ENCODE measurements at regions not wholly inside any gene's neighbourhood (a gene's known extent, or its start where the extent isn't known, plus 50 kb on each side); places are given as distances from the start of the nearest gene placed in this dataset.

DNA sequence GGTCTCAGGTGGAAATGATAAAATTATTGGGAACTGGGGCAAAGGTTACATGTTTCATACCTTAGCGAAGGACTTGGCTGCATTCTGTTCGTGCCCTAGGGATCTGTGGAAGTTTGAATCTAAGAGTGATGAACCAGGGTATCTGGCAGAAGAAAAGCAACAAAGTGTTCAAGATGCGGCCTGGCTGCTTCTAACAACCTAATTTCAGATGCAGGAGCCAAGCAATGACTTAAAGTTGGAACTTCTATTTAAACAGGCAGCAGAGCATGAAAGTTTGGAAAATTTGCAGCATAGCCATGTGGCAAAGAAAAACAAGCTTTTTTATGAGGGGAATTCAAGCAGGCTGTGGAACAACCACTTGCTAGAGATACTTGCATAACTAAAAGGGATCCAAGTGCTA, 73.5 kb downstream of the CD24 start:
- Histone ChIP-seq H3K9ac (ENCODE audit: low read length) (no peak overlapping the region), H2BK15ac (replicated peaks; ENCODE audit: low read depth) (no peak overlapping the region), H3K4me3 (ENCODE audit: low read length) (no peak overlapping the region), H3K4me1 (ENCODE audit: control insufficient read depth, low read depth, low read length) (no peaks in the 10 kb centered on the region), H3K4ac (ENCODE audit: low read depth, low read length) (no peak overlapping the region), H3K27ac (ENCODE audit: low read depth, low read length) (no peak overlapping the region), H2BK5ac (ENCODE audit: low read length) (no peak overlapping the region), H3K27me3 (ENCODE audit: insufficient read depth, low read length, poor library complexity) (no peaks in the 10 kb centered on the region), H4K8ac (ENCODE audit: low read depth, low read length) (no peak overlapping the region), H4K5ac (ENCODE audit: low read length) (no peak overlapping the region), H3K36me3 (ENCODE audit: control insufficient read depth, insufficient read depth, low read length) (no peaks in the 10 kb centered on the region), H2AK5ac (ENCODE audit: low read length) (no peak overlapping the region), H2BK120ac (ENCODE audit: low read depth, low read length) (no peak overlapping the region), H3K79me2 (ENCODE audit: control insufficient read depth, insufficient read depth, low read length) (no peaks in the 10 kb centered on the region), H3K79me1 (ENCODE audit: low read length) (no peaks in the 10 kb centered on the region), H3K23ac (ENCODE audit: low read length) (no peak overlapping the region), H3K56ac (ENCODE audit: low read length) (no peak overlapping the region), H3K18ac (ENCODE audit: low read length) (no peak overlapping the region), H3K4me2 (ENCODE audit: low read length) (no peak overlapping the region)
- WGBS (ENCODE audit: extremely low coverage, insufficient coverage, low lambda C conversion rate) = no CpG with 5 or more reads among the region's 3 CpGs
- DNase-seq = peak; percentile 22

DNA sequence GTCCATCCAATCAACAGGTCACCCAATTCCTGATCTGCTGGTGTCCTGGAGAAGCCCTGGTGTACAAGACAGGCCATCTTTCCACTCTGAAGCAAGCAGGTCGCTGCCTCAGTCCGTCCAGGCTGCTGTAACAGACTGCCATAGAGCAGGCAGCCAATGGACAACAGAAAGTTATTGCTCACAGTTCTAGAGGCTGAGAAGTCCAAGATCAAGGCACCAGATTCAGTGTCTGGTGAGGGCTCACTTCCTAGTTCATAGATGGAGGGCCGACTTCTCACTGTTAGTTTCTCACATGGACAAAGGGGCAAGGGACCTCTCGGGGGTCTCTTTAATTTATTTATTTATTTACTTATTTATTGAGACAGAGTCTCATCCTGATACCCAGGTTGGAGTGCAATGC, 74.8 kb downstream of the CD24 start:
- Histone ChIP-seq H3K27me3 (ENCODE audit: insufficient read depth, low read length, poor library complexity) (no peaks in the 10 kb centered on the region), H3K18ac (ENCODE audit: low read length) (no peak overlapping the region)
- WGBS (ENCODE audit: extremely low coverage, insufficient coverage, low lambda C conversion rate) = no CpG with 5 or more reads among the region's 4 CpGs

GRCh38 chr6:106897580-106897979, 76.9 kb downstream of the CD24 start:
- DNase-seq = no peak
- Histone ChIP-seq H3K79me2 (ENCODE audit: control insufficient read depth, insufficient read depth, low read length) (no peaks in the 10 kb centered on the region), H3K4me2 (ENCODE audit: low read length) (no peak overlapping the region), H3K79me1 (ENCODE audit: low read length) (no peaks in the 10 kb centered on the region), H3K4me1 (ENCODE audit: control insufficient read depth, low read depth, low read length) (no peaks in the 10 kb centered on the region), H2AK5ac (ENCODE audit: low read length) (no peak overlapping the region), H3K27me3 (ENCODE audit: insufficient read depth, low read length, poor library complexity) (no peaks in the 10 kb centered on the region), H3K18ac (ENCODE audit: low read length) (no peak overlapping the region), H2BK15ac (replicated peaks; ENCODE audit: low read depth) (no peak overlapping the region), H4K8ac (ENCODE audit: low read depth, low read length) (no peak overlapping the region), H3K27ac (ENCODE audit: low read depth, low read length) (no peak overlapping the region), H2BK120ac (ENCODE audit: low read depth, low read length) (no peak overlapping the region), H2BK5ac (ENCODE audit: low read length) (no peak overlapping the region), H3K36me3 (ENCODE audit: control insufficient read depth, insufficient read depth, low read length) (no peaks in the 10 kb centered on the region), H3K4me3 (ENCODE audit: low read length) (no peak overlapping the region), H4K5ac (ENCODE audit: low read length) (no peak overlapping the region), H3K56ac (ENCODE audit: low read length) (no peak overlapping the region), H3K4ac (ENCODE audit: low read depth, low read length) (no peak overlapping the region), H3K9ac (ENCODE audit: low read length) (no peak overlapping the region), H3K23ac (ENCODE audit: low read length) (no peak overlapping the region)
- WGBS (ENCODE audit: extremely low coverage, insufficient coverage, low lambda C conversion rate) = no CpG with 5 or more reads among the region's 5 CpGs

More for the DNA sequence above, 74.8 kb downstream of the CD24 start:
- no peak overlapping the region for H3K27ac ChIP-seq (ENCODE audit: low read depth, low read length)
- H3K4me2 ChIP-seq (ENCODE audit: low read length) = no peak overlapping the region
- H3K4me3 ChIP-seq (ENCODE audit: low read length) = no peak overlapping the region
- no peak overlapping the region for H2BK5ac ChIP-seq (ENCODE audit: low read length)
- H3K36me3 ChIP-seq (ENCODE audit: control insufficient read depth, insufficient read depth, low read length) = no peaks in the 10 kb centered on the region
- H4K8ac ChIP-seq (ENCODE audit: low read depth, low read length) = no peak overlapping the region
- H3K4ac ChIP-seq (ENCODE audit: low read depth, low read length) = no peak overlapping the region
- H3K4me1 ChIP-seq (ENCODE audit: control insufficient read depth, low read depth, low read length) = no peaks in the 10 kb centered on the region
- H3K56ac ChIP-seq (ENCODE audit: low read length) = no peak overlapping the region
- H2BK120ac ChIP-seq (ENCODE audit: low read depth, low read length) = no peak overlapping the region
- no peaks in the 10 kb centered on the region for H3K79me2 ChIP-seq (ENCODE audit: control insufficient read depth, insufficient read depth, low read length)
- no peaks in the 10 kb centered on the region for H3K79me1 ChIP-seq (ENCODE audit: low read length)
- no peak overlapping the region for H2BK15ac ChIP-seq (replicated peaks; ENCODE audit: low read depth)
- H4K5ac ChIP-seq (ENCODE audit: low read length) = no peak overlapping the region
- no peak overlapping the region for H2AK5ac ChIP-seq (ENCODE audit: low read length)
- H3K9ac ChIP-seq (ENCODE audit: low read length) = no peak overlapping the region
- no peak overlapping the region for H3K23ac ChIP-seq (ENCODE audit: low read length)
- no peak for DNase-seq

GRCh38 chr6:106895703-106896040, 78.9 kb downstream of the CD24 start:
- Histone ChIP-seq H3K36me3 (ENCODE audit: control insufficient read depth, insufficient read depth, low read length) (no peaks in the 10 kb centered on the region), H2BK5ac (ENCODE audit: low read length) (no peak overlapping the region), H3K23ac (ENCODE audit: low read length) (no peak overlapping the region), H3K4me2 (ENCODE audit: low read length) (no peak overlapping the region), H3K9ac (ENCODE audit: low read length) (no peak overlapping the region), H3K56ac (ENCODE audit: low read length) (no peak overlapping the region), H3K27me3 (ENCODE audit: insufficient read depth, low read length, poor library complexity) (no peaks in the 10 kb centered on the region), H2BK120ac (ENCODE audit: low read depth, low read length) (no peak overlapping the region), H3K4ac (ENCODE audit: low read depth, low read length) (no peak overlapping the region), H2AK5ac (ENCODE audit: low read length) (no peak overlapping the region), H2BK15ac (replicated peaks; ENCODE audit: low read depth) (no peak overlapping the region), H3K18ac (ENCODE audit: low read length) (no peak overlapping the region), H4K8ac (ENCODE audit: low read depth, low read length) (no peak overlapping the region), H3K4me3 (ENCODE audit: low read length) (no peak overlapping the region), H3K79me2 (ENCODE audit: control insufficient read depth, insufficient read depth, low read length) (no peaks in the 10 kb centered on the region), H4K5ac (ENCODE audit: low read length) (no peak overlapping the region), H3K4me1 (ENCODE audit: control insufficient read depth, low read depth, low read length) (no peaks in the 10 kb centered on the region), H3K79me1 (ENCODE audit: low read length) (no peaks in the 10 kb centered on the region), H3K27ac (ENCODE audit: low read depth, low read length) (no peak overlapping the region)
- no CpG with 5 or more reads among the region's 5 CpGs for WGBS (ENCODE audit: extremely low coverage, insufficient coverage, low lambda C conversion rate)
- DNase-seq = no peak

GRCh38 chr6:106894978-106895702, 79.4 kb downstream of the CD24 start:
- Histone ChIP-seq H3K4me1 (ENCODE audit: control insufficient read depth, low read depth, low read length) (no peaks in the 10 kb centered on the region), H3K79me1 (ENCODE audit: low read length) (no peaks in the 10 kb centered on the region), H3K4me2 (ENCODE audit: low read length) (no peak overlapping the region), H3K36me3 (ENCODE audit: control insufficient read depth, insufficient read depth, low read length) (no peaks in the 10 kb centered on the region), H3K4me3 (ENCODE audit: low read length) (no peak overlapping the region), H3K27ac (ENCODE audit: low read depth, low read length) (no peak overlapping the region), H3K27me3 (ENCODE audit: insufficient read depth, low read length, poor library complexity) (no peaks in the 10 kb centered on the region), H2AK5ac (ENCODE audit: low read length) (no peak overlapping the region), H3K4ac (ENCODE audit: low read depth, low read length) (no peak overlapping the region), H2BK5ac (ENCODE audit: low read length) (no peak overlapping the region), H3K56ac (ENCODE audit: low read length) (no peak overlapping the region), H3K18ac (ENCODE audit: low read length) (no peak overlapping the region), H3K79me2 (ENCODE audit: control insufficient read depth, insufficient read depth, low read length) (no peaks in the 10 kb centered on the region), H3K9ac (ENCODE audit: low read length) (no peak overlapping the region), H2BK15ac (replicated peaks; ENCODE audit: low read depth) (no peak overlapping the region), H4K8ac (ENCODE audit: low read depth, low read length) (no peak overlapping the region), H3K23ac (ENCODE audit: low read length) (no peak overlapping the region), H4K5ac (ENCODE audit: low read length) (no peak overlapping the region), H2BK120ac (ENCODE audit: low read depth, low read length) (no peak overlapping the region)
- WGBS (ENCODE audit: extremely low coverage, insufficient coverage, low lambda C conversion rate) = no CpG with 5 or more reads among the region's 6 CpGs
- no peak for DNase-seq

DNA sequence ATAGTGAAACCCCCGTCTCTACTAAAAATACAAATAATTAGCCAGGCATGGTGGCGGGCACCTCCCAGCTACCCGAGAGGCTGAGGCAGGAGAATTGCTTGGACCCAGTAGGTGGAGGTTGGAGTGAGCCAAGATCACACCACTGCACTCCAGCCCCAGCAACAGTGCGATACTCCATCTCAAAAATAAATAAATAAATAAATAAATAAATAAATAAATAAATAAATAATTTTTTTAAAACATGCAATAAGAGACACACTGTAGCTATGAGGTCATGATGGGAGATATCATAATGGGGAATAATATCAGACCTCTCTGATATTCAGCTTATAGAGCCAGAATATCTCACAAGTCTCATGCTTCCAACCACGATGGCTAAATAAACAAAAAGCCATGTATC, 82.3 kb downstream of the CD24 start:
- no peak overlapping the region for H3K4me2 ChIP-seq (ENCODE audit: low read length)
- no peak overlapping the region for H2BK15ac ChIP-seq (replicated peaks; ENCODE audit: low read depth)
- WGBS (ENCODE audit: extremely low coverage, insufficient coverage, low lambda C conversion rate) = no CpG with 5 or more reads among the region's 5 CpGs
- no peak overlapping the region for H3K4ac ChIP-seq (ENCODE audit: low read depth, low read length)
- no peak for DNase-seq
- H4K5ac ChIP-seq (ENCODE audit: low read length) = no peak overlapping the region
- no peak overlapping the region for H3K56ac ChIP-seq (ENCODE audit: low read length)
- H3K27ac ChIP-seq (ENCODE audit: low read depth, low read length) = no peak overlapping the region
- no peaks in the 10 kb centered on the region for H3K36me3 ChIP-seq (ENCODE audit: control insufficient read depth, insufficient read depth, low read length)
- H3K79me2 ChIP-seq (ENCODE audit: control insufficient read depth, insufficient read depth, low read length) = no peaks in the 10 kb centered on the region
- H3K23ac ChIP-seq (ENCODE audit: low read length) = no peak overlapping the region
- H4K8ac ChIP-seq (ENCODE audit: low read depth, low read length) = no peak overlapping the region
- no peak overlapping the region for H3K9ac ChIP-seq (ENCODE audit: low read length)
- H3K79me1 ChIP-seq (ENCODE audit: low read length) = no peaks in the 10 kb centered on the region
- H3K18ac ChIP-seq (ENCODE audit: low read length) = no peak overlapping the region
- H2BK120ac ChIP-seq (ENCODE audit: low read depth, low read length) = no peak overlapping the region
- no peaks in the 10 kb centered on the region for H3K27me3 ChIP-seq (ENCODE audit: insufficient read depth, low read length, poor library complexity)
- H2AK5ac ChIP-seq (ENCODE audit: low read length) = no peak overlapping the region
- H2BK5ac ChIP-seq (ENCODE audit: low read length) = no peak overlapping the region
- H3K4me3 ChIP-seq (ENCODE audit: low read length) = no peak overlapping the region
- H3K4me1 ChIP-seq (ENCODE audit: control insufficient read depth, low read depth, low read length) = peaks cover 2% of the 10 kb centered on the region

Measured in mesendoderm (in vitro differentiated cells).